ENCODE measurements at regions not wholly inside any gene's neighbourhood (a gene's known extent, or its start where the extent isn't known, plus 50 kb on each side); places are given as distances from the start of the nearest gene placed in this dataset.

DNA sequence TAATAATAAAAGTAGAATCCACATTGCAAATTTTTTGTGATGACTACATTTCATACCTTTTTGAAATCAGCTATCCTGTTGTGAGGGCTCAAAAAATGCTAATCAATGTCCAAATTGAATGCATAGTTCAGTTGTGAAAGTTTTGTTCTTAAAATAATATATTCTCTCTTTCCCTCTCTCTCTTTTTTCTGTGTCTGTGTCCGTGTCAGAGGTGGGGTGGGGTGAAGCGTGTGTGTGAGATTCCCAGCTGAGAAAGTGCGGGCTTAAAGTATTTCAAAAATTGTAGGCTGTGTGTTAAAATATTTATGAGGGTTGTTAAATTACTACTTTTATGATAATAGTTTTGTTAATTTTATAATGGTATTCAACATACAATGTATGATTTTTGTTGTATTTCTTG is 388.0 kb upstream of the LRRTM4 start:
- TF ChIP-seq, protein P1, sequence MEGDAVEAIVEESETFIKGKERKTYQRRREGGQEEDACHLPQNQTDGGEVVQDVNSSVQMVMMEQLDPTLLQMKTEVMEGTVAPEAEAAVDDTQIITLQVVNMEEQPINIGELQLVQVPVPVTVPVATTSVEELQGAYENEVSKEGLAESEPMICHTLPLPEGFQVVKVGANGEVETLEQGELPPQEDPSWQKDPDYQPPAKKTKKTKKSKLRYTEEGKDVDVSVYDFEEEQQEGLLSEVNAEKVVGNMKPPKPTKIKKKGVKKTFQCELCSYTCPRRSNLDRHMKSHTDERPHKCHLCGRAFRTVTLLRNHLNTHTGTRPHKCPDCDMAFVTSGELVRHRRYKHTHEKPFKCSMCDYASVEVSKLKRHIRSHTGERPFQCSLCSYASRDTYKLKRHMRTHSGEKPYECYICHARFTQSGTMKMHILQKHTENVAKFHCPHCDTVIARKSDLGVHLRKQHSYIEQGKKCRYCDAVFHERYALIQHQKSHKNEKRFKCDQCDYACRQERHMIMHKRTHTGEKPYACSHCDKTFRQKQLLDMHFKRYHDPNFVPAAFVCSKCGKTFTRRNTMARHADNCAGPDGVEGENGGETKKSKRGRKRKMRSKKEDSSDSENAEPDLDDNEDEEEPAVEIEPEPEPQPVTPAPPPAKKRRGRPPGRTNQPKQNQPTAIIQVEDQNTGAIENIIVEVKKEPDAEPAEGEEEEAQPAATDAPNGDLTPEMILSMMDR (IDR thresholded peaks at IDR 0.05): no peak

DNA sequence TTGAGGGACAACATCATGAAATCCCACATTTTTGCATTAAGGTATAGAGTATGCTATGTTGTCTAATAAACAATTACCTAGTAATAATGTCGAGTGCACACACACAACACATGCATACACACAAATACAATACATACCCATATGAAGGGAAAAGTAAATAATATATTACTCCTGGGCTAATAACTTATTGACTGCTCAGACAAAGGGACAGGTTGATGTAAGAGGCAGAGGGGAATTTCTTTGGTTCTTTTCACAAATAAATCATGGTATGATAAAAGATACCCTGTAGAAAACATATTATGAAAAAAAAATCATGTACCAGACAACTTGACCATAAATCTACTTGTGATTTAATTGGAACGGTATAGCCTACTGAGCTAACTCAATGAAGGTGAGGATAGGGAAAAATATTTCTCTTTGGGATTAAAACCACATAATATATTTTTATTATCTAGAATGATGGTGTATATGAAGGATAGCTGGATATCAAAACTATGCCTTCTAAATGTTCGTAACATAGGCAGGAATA is 398.7 kb upstream of the LRRTM4 start:
- TF ChIP-seq, protein P1 (IDR thresholded peaks at IDR 0.05): no peak

DNA sequence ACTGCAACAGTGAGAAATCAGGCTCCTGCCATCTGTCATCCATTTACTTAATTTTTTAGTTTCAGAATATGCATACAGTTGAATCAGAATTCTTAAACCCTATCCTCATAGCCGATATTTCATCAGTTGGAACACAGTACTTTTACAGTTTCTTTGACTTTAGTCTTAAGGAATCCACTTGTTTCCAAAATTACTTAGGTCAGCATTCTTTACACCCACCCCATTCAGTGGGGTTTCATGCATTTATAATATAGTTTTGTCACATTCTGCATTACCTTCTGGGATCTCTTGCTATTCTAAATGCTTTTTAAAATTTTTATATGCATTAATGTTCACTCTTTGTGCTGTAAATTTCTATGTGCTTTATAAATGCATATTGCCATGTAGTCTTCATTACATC is 400.4 kb upstream of the LRRTM4 start:
- TF ChIP-seq, protein P1 (IDR thresholded peaks at IDR 0.05): no peak

DNA sequence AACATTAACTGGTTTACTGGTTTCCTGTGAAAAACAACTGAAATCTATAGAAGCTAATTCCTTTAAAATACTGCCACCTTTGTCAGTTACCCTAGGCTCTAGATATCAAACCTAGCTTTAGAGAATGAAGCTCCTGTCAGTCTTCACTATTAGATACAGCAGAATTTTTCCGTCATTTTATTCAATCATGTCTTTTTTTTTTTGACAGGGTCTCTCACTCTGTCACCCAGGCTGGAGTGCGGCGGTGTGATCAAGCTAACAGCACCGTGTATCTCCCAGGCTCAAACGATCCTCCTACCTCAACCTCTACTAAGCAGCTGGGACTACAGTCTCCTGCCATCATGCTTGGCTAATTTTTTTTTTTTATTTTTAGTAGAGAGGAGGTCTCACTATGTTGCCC is 415.2 kb upstream of the LRRTM4 start:
- TF ChIP-seq, protein P1 (IDR thresholded peaks at IDR 0.05): no peak

DNA sequence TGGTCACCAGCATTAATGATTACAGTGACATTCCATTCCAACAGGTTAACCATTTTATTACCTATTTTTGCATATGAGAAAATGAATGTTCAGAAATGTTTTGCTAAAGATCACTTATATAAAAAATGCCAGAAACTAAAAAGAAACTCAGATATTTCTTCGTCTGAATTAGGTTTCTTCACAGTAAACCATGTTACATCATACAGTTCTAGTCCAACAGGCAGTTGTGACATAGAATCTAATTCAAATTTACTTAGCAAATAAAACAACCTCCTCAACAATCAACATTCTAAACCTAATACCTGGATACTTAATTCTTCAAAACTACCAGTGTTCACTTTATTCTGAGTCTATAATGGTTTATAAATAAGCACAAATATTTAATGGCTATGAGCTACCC is 416.3 kb upstream of the LRRTM4 start:
- TF ChIP-seq, protein P1 (IDR thresholded peaks at IDR 0.05): no peak

DNA sequence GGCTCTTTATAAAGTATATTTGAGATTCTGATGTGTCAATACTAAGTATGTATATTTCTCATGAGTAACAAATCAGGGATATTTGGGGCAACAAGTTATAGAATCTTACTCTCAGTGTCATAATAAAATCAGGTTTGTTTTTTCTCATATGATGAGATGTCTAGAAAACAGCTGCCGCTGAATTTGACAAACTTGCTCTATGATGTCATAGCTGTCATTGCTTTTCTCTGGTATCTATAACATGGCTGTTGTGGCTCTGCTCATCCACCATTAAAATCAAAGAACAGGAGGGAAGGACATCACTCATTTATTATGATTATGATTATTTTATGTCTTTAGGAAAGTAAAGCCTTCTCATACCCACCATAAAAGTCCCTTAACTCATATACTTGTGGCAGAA is 417.2 kb upstream of the LRRTM4 start:
- TF ChIP-seq, protein P1 (IDR thresholded peaks at IDR 0.05): no peak

DNA sequence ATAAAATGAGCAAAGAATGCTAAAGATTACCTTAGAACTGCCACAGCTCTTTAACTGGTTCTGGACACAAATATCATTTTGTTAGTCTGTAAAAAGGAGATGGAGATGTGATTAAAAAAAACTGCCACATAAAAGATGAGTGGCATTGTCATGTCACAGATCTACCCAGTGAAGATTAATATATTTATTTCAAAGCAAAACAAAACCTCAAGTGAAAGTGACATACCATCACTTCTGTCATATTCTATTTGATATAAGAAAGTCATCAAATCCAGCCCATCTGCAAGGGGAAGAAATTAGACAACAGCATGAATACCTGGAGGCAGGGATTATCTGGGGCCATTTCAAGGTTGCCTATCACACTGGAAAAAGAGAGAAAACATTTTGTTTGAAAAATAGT is 417.6 kb upstream of the LRRTM4 start:
- TF ChIP-seq, protein P1 (IDR thresholded peaks at IDR 0.05): no peak

DNA sequence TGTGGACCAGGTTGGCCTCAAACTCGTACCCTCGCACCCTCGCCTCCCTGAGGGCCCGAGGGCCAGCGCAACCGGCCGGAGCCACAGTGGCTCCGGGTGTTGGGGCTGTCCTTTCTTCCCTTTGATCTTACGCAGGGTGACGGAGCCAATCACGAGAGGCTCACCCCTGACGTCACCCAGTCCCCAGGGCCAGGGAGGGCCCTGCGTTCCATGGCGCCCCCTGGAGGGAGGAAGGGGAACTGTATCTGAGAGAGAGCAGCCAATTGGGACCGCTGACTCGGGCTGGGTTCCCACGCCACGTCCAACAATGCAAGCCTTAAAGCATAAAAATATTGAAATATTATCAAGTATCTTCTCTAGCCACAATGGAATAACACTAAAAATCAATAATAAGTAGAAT is 432.8 kb upstream of the LRRTM4 start:
- TF ChIP-seq, protein P1 (IDR thresholded peaks at IDR 0.05): peak; percentile 37; the same call in 1 of the 2 replicates

All from LNCAP (cell line).